ENCODE measurements at regions not wholly inside any gene's neighbourhood (a gene's known extent, or its start where the extent isn't known, plus 50 kb on each side); places are given as distances from the start of the nearest gene placed in this dataset.

GRCh38 chr12:38448991-38449390 is 132.4 kb downstream of the ALG10B start:
- H3K4me3 ChIP-seq (ENCODE audit: low read depth, low read length), result no peak overlapping the region
- no peak for DNase-seq (ENCODE audit: low read depth)
- TF ChIP-seq MYC (IDR thresholded peaks at IDR 0.05; ENCODE audit: low read depth, low read length) (no peak), POLR2A (IDR thresholded peaks at IDR 0.05; ENCODE audit: extremely low read depth, insufficient read length) (no peak), CTCF (IDR thresholded peaks at IDR 0.05; ENCODE audit: low read depth, low read length) (no peak), MAX (IDR thresholded peaks at IDR 0.05; ENCODE audit: low read depth, low read length) (no peak)

GRCh38 chr12:38456537-38457120 is 140.1 kb downstream of the ALG10B start:
- DNase-seq (ENCODE audit: low read depth), result no peak
- TF ChIP-seq MYC (IDR thresholded peaks at IDR 0.05; ENCODE audit: low read depth, low read length) (no peak), CTCF (IDR thresholded peaks at IDR 0.05; ENCODE audit: low read depth, low read length) (no peak), MAX (IDR thresholded peaks at IDR 0.05; ENCODE audit: low read depth, low read length) (no peak), POLR2A (IDR thresholded peaks at IDR 0.05; ENCODE audit: extremely low read depth, insufficient read length) (no peak)

GRCh38 chr12:38465020-38465419 is 148.4 kb downstream of the ALG10B start:
- no peak for DNase-seq (ENCODE audit: low read depth)
- no peak for TF ChIP-seq CTCF (IDR thresholded peaks at IDR 0.05; ENCODE audit: low read depth, low read length)
- no peak for TF ChIP-seq POLR2A (IDR thresholded peaks at IDR 0.05; ENCODE audit: extremely low read depth, insufficient read length)
- no peak for TF ChIP-seq MYC (IDR thresholded peaks at IDR 0.05; ENCODE audit: low read depth, low read length)
- no peak for TF ChIP-seq MAX (IDR thresholded peaks at IDR 0.05; ENCODE audit: low read depth, low read length)
- H3K4me3 ChIP-seq (ENCODE audit: low read depth, low read length), result no peak overlapping the region

More at GRCh38 chr12:38456537-38457120, 140.1 kb downstream of the ALG10B start:
- H3K4me3 ChIP-seq (ENCODE audit: low read depth, low read length), result no peak overlapping the region

- TF ChIP-seq CTCF (IDR thresholded peaks at IDR 0.05; ENCODE audit: low read depth, low read length), result no peak
- no peak for TF ChIP-seq POLR2A (IDR thresholded peaks at IDR 0.05; ENCODE audit: extremely low read depth, insufficient read length)
- no peak for DNase-seq (ENCODE audit: low read depth)
- H3K4me3 ChIP-seq (ENCODE audit: low read depth, low read length), result no peak overlapping the region
Measured at GRCh38 chr12:38469715-38470114, 153.1 kb downstream of the ALG10B start.

- no peak overlapping the region for H3K4me3 ChIP-seq (ENCODE audit: low read depth, low read length)
- no peak for DNase-seq (ENCODE audit: low read depth)
- TF ChIP-seq MYC (IDR thresholded peaks at IDR 0.05; ENCODE audit: low read depth, low read length) (no peak), MAX (IDR thresholded peaks at IDR 0.05; ENCODE audit: low read depth, low read length) (no peak), POLR2A (IDR thresholded peaks at IDR 0.05; ENCODE audit: extremely low read depth, insufficient read length) (no peak), CTCF (IDR thresholded peaks at IDR 0.05; ENCODE audit: low read depth, low read length) (no peak)
Measured at GRCh38 chr12:38477340-38478090, 160.9 kb downstream of the ALG10B start.
